ENCODE measurements at regions not wholly inside any gene's neighbourhood (a gene's known extent, or its start where the extent isn't known, plus 50 kb on each side); places are given as distances from the start of the nearest gene placed in this dataset.

DNA sequence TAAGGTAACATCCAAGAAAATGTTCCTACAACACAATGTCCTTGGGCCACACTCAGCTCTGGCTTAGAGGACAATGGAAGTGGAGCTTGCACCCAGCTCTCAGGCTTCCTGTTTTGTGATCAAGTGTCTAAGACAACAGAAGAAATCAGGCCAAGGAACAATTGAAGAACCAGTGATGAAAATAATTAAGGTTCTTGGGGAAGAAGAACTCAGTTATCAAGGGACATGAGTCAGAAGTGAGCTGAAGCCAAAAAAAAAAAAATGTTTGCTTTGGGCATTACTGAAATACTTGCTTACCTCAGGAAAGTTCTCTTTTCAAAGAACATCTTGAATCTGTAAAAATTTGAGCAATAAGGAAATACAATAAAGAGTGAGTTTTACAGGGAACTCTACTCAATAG, 299.0 kb downstream of the FBXO15 start:
- no peak for DNase-seq

- peak in 1 of 3 experiments; percentile 66 for DNase-seq
These were observed 304.2 kb downstream of the FBXO15 start for GRCh38 chr18:73843455-73843854.

DNA sequence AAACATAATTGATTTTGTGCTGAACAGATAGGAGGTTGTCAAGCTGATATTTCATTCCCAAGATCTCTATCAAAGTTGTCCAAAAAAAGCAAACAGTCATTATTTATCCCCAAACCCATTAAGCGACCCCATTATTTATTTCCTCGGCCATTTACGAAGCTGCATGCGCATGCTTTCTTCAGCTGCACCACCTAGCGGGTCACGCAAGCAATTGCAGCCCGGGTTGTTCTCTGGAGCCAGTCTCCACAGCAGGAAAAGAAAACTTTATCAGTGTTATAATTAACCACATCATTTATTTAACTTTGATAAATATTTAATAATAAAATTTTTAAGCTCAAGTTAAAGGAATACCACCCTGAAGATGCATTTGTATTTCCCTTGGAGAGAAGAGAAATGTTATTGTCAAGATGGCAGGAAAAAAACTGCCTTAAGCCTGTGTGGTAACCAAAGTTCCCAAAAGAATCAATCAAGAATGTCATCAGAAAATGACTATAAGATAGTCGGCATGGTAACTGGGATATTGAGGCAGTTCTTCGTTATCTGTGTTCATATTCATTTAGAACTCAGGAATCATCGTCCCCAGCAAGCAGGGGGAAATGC, 304.7 kb downstream of the FBXO15 start:
- DNase-seq, result peak; percentile 34 to 86 (median 56)

DNA sequence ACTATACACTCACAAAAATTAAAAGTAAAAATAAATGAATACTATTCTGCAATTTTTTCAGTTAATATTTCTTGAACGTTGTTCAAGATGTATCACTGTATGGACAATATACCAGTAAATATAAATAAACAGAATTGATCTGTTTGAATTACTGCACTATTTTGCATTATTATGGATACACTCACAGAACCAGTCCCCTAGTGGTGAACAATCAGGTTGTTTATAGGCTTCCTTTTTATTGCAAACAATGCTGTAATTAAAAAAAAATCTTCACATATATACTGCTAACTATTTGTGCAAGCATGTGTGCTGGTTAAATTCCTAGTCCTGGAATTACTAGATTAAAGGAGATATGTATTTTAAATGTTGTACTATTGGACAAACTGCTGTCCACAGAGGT, 306.0 kb downstream of the FBXO15 start:
- DNase-seq, result no peak

GRCh38 chr18:73840319-73840945, 307.2 kb downstream of the FBXO15 start:
- peak in 1 of 3 experiments; percentile 58 for DNase-seq

- DNase-seq, result no peak
These were observed 308.2 kb downstream of the FBXO15 start for GRCh38 chr18:73839441-73839840.

- no peak for DNase-seq
These were observed 309.5 kb downstream of the FBXO15 start for GRCh38 chr18:73838107-73838506.

DNA sequence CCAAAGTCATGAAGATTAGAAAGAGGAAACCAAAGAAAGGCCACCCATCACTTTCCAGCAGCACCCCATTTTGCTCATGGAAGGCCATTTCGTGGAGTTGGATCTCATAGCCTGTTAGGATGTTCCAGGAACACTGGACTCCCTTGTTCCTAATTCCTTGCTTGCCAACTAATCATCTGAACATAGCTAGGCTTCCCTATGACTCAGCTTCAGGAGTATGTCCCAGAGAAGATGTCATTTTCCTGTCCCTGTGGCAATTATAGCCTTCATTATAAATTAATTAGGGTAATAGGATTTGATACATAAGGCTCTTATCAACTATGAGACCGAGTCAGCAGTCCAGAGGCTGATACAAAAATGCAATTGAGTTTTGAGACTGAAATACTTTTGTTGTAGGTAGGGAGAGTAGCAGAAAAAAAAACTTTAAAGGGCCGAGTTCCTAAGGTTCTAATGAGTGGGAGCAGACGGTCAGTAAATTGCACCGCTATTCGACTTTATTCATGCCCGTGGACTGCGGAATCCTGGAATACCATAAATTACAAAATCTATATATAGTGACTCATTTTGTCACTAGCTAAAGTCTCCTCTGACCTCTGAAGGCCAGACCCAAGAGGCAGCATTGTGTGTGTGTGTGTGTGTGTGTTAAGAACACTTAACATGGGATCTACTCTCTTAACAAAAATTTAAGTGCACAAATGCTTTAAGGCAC, 311.8 kb downstream of the FBXO15 start:
- no peak for DNase-seq

DNA sequence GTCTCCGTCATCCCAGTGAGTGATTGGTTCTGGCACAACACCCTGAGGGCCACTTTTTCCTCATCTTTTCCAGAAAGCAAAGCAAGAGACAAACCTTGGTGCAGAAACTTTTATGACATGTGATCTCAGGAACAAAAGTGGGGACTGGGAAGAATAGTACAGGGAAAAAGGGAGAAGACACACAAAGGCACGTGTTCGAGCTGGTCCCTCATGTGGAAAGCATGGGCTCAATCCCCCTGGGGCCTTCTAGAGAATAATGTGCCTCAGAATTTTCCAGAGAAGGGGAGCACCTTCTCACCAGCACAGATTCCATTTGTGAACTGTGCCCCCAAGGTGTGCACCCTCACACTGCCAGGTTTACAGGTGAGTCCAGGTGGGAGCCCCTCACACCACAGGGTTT, 312.6 kb downstream of the FBXO15 start:
- no peak for DNase-seq

GRCh38 chr18:73831688-73832087, 315.9 kb downstream of the FBXO15 start:
- no peak for DNase-seq

- DNase-seq, result no peak
These were observed 318.5 kb downstream of the FBXO15 start for GRCh38 chr18:73829146-73829545.

GRCh38 chr18:73827801-73828200, 319.8 kb downstream of the FBXO15 start:
- DNase-seq, result no peak

- no peak for DNase-seq
These were observed 321.5 kb downstream of the FBXO15 start for GRCh38 chr18:73826098-73826497.

DNA sequence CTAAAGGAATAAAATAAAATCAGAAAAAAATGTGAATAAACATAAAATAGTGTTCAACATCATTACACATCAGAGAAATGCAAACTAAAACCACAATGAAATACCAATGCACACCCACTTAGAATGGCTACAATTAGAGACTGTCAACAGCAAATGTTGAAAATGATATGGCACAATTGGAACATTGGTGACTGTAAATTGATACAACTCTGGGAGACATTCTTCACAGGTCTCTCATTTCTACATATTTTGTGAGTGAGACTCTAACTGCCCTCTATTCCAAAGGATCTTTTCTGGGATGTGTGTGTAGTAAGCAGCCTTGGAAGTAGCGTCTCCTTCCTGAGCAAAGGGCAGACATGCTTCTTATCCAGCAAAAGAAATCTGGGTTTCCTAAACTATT, 323.0 kb downstream of the FBXO15 start:
- no peak for DNase-seq

GRCh38 chr18:73812423-73812822, 335.2 kb downstream of the FBXO15 start:
- DNase-seq, result no peak

DNA sequence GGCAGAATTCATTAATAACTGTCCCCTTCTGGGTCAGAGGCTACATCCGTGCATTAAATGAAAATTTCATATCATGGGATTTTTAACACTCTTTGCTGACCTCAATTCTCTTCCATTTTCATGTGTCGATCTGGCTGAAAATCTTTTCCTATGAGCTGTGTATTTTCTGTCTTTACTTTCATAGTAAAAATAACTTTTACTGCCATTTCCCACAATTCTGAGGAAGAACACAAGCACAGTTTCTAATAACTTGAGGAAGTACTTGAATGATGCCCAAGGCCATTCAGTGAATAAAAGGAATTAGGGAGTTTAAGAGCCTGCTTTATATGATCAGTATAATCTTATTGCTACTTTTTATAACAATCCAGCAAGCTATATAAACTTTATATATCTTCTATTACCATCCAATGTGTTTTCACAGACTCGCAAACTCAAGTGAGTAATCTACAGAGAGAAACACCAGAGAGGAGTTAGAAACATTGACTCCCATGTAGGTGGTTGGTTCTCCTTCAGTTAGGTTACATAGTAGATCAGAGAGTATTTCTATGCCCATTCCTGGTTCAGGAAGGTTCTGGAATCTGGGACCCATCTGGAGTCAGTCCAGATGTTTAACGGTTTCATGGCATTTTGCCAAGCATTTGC, 340.0 kb downstream of the FBXO15 start:
- no peak for DNase-seq

DNA sequence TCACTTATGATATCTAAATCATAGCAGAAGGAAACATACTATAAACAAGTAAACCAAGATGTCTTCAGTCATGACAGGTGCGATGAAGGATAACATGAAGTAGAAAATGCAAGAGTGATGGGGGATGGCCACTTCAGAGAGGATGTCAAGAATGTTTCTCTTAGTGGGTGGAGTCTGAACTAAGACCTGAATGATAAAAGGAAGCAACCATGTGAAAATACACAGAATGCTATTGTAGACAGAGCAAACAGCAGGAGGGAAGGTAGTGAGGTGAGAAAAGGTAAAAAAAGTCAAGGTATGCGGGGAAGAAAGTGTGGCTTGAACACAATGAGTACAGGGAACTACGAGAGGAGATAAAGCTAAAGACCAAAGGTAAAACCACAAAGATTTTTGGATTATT, 341.6 kb downstream of the FBXO15 start:
- no peak for DNase-seq

DNA sequence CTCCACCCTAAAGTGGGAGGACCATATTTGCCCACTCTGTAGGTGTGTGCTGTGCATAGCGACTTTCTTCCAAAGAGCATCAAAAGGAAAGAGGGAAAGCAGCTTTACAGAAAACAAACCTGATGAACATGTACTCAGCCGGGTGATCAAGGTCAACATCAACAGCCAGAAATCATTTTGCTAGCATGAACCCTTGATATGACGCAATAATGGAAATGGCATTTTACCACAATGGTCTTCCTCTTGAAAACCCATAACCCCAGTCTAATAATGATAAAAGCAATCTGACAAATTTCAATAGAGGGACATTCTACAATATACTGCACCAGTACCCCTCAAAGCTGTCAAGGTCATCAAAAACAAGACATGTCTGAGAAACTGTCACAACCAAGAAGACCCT, 350.2 kb downstream of the FBXO15 start:
- no peak for DNase-seq

DNA sequence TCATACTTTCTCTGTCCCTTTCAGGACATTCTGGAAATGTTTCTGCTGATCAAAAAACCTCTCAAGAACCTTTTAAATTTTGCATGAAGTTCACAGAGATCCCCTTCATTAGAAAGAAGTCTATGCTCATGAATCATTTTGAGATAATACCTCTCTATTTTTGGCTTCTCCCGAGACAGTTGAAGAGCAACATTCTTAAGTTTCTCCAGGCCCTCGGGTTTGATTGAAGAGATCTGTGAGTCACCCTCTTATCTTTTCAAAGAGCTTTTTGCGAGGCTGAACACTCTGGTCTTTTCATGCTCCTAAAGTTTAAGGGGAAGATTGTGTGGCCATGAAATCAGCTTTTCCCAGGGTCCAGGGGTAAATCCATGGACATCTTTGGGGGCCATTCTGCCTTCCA, 354.2 kb downstream of the FBXO15 start:
- DNase-seq, result no peak

GRCh38 chr18:73791081-73791480, 356.6 kb downstream of the FBXO15 start:
- no peak for DNase-seq

GRCh38 chr18:73790587-73790986, 357.0 kb downstream of the FBXO15 start:
- no peak for DNase-seq

DNA sequence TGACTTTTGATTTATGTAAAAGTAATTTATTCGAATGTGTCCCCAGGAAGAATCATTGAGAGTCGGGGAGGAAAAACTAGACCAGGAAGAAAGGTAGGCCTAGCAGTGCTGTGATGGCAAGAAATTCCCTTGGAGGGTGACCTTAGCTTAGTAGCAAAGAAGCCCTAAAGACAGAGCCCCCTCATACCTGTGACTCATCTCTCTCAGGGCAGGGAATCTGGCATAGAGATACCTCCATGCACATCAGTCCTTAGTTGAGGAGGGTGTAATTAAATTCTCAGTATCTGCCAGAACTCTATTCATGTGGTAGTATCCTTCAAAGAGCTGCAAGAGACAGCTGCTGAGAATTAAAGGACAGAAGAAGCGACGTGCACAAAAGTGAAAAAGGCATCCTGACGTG, 360.3 kb downstream of the FBXO15 start:
- DNase-seq, result no peak

DNA sequence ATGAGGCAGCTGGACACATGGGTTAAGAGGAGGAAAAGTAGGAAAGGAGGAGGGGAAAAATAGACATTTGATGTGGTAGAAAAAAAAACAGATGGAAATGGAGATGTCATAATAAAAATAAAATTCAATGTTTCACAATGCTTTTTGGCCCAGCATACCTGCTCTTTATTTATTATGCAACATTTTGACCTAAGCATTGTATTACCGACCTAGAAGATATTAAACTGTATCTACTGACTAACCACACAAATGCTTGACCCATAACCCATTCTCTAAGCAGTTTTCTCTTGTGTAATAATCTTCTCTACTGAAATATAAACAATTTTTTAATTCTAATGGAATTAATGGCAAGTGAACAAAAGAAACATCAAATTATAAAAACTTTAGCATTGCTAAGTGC, 362.3 kb downstream of the FBXO15 start:
- DNase-seq, result no peak

DNA sequence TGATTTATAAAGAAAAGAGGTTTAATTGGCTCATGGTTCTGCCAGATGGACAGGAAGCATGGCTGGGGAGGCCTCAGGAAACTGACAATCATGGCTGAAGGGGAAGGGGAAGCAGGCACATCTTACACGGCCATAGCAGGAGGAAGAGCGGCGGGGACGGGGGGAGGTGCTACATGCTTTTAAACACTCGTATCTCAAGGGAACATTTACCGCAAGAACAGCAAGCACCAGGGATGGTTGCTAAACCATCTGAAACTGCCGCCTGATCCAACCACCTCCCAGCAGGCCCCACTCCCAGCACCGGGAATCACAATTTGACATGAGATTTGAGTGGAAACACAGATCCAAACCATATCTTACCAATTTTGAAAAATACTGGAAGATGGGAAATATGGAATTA, 362.8 kb downstream of the FBXO15 start:
- DNase-seq, result no peak
